NB4 (cell line): ENCODE measurements at regions not wholly inside any gene's neighbourhood (a gene's known extent, or its start where the extent isn't known, plus 50 kb on each side); places are given as distances from the start of the nearest gene placed in this dataset.

Experiments
- CTCF ChIP-seq: IDR thresholded peaks from one replicate; pipeline ENCODE4 v1.5.1; 2012; ENCODE audit warnings: low read depth, low read length
- MAX ChIP-seq: IDR thresholded peaks from 2 replicates; pipeline ENCODE4 v1.6.1; 2011; ENCODE audit warnings: low read depth, low read length
- MYC ChIP-seq: IDR thresholded peaks from 2 replicates; pipeline ENCODE4 v1.6.1; 2011; ENCODE audit warnings: low read depth, low read length
- POLR2A ChIP-seq: IDR thresholded peaks from 2 replicates; pipeline ENCODE4 v1.6.1; 2011; ENCODE audit warnings: mild to moderate bottlenecking; ENCODE audit not compliant: insufficient read length; ENCODE audit errors: extremely low read depth

GRCh38 chr19:30781519-30781918 is 409.3 kb downstream of the ZNF536 start:
- no peak for TF ChIP-seq CTCF
- no peak for TF ChIP-seq POLR2A
- TF ChIP-seq MAX = no peak
- no peak for TF ChIP-seq MYC
